GM21515 (cell line): ENCODE measurements at regions not wholly inside any gene's neighbourhood (a gene's known extent, or its start where the extent isn't known, plus 50 kb on each side); places are given as distances from the start of the nearest gene placed in this dataset.
A peak's percentile ranks its signal among the peaks of the same experiment; 100 is the strongest.

Experiments used
- ATAC-seq: cut with Tn5 transposase; IDR thresholded peaks from one replicate; pipeline ENCODE4 v1.9.1; 2021; ENCODE audit not compliant: unreplicated experiment

GRCh38 chr17:81345228-81346089 is 49.8 kb upstream of the BAHCC1 start:
- peak; percentile 39 for ATAC-seq
